ENCODE measurements at regions not wholly inside any gene's neighbourhood (a gene's known extent, or its start where the extent isn't known, plus 50 kb on each side); places are given as distances from the start of the nearest gene placed in this dataset.
"Not testable (repeated sequence)": the region's sequence is repeated elsewhere in the genome, so short reads cannot be mapped to it uniquely, and the experiment has no call there.

DNA sequence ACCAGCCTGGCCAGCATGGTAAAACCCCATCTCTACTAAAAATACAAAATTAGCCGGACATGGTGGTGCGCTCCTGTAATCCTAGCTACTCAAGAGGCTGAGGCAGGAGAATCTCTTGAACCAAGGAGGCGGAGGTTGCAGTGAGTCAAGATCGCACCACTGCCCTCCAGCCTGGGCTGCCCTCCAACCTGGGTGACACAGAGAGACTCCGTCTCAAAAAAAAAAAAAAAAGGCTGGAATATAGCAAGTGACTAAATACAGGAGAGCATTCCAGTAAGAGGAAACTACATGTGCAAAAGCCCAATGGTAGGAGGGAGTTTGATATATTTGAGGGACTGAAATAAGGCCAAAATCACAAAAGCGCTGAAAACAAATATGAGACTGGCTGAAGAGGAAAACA, 76.5 kb upstream of the NR5A2 start:
- not testable (repeated sequence) for DNase-seq

DNA sequence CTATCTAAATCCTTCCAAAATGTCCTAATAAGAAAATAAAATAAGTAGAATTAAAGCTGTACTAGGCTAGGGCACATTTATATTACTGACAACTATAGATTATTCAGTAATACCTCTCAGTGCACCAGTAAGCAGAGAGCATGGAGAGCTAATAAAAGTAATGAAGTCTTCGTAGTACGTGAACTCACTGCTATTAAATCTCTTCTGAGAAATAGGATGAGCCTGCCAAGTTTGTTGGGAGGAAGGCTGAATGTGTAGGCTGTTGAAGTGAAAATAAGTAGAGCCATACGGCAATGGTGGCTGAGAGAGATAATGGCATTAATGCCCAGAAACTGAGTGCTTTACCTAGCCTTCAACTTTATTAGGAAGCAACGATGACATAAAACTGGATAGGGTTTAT, 73.9 kb upstream of the NR5A2 start:
- no peak for DNase-seq

DNA sequence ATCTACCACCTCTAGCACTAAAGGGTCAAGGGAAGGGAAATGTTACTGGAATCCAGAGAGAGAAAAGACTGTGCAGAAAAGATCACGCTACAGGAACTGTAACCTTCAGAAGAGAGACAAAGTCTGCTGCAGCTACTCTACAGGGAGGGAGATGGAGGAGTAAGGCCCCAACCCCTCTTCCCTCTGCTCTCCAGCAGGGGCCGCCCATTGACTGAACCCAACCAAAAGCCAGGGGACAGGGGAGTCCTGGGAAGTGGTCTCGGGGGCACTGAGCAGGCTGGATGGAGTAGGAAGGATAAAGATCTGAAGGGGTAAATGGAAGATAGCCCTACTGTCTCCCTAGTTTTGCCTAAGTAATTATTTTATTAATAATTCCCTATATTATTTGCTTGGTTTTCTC, 72.8 kb upstream of the NR5A2 start:
- peak in 1 of 2 experiments; percentile 7 for DNase-seq

DNA sequence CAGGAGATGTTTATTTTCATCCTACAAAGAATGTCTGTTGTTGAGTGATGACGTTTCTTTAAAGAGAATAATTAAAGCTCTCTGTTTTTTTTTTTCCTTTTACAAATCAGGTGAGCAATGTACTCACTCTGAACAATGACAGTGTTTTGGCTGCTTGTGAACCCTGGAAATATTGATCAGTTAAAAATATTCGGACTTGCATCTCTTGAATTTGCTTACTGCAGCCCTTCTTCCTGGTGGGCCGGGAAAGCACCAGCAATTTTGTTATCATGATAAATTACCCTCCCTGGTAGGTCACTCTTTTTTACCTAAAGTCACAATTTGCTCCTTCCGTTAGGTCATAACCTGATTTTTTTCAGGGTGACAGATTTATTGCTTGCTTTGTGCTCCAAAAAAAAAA, 72.3 kb upstream of the NR5A2 start:
- DNase-seq, result no peak

DNA sequence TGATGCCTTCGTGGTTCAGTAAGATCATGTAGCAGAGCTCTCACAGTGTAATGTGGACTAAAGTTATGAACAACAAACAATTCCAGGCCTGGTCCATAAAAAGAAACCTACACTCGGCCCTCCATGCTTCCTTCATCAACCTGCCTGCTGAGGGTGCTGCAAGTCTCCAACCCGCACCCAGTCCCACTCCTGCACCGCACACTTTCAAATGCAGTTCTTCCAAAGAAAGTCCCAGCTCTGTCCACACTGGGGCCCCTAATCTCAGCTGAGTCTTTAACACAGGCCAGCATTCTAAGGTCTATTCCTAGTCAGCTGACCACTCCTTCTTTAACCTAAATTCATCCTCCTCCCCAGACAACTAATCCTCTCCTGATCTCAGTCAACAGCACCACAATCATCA, 71.5 kb upstream of the NR5A2 start:
- no peak for DNase-seq

DNA sequence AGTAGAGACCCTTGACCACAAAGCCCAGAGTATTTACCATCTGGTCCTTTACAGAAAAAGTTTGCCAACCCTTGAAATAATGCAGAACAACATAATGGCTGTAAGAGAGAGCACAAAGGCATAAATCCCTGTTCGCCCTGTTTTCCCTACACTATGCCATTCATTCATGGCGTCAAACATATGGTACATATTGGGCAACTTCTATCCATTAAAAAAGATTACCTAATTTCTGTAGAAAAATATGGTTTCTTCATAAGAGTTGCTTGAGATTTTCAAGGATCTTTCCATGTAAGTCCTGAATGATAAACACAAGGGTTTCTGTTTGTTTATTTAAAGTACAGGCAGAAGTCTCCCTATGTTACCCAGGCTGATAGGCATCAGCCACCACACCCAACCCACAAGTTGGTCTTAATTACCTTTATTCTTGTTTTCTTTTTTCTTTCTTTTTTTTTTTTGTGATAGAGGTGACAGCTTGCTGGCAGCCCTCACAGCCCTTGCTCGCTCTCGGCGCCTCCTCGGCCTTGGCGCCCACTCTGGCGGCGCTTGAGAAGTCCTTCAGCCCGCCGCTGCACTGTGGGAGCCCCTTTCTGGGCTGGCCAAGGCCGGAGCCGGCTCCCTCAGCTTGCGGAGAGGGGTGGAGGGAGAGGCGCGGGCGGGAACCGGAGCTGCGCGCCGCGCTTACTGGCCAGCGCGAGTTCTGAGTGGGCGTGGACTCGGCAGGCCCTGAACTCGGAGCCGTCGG, 68.3 kb upstream of the NR5A2 start:
- DNase-seq, result no peak

DNA sequence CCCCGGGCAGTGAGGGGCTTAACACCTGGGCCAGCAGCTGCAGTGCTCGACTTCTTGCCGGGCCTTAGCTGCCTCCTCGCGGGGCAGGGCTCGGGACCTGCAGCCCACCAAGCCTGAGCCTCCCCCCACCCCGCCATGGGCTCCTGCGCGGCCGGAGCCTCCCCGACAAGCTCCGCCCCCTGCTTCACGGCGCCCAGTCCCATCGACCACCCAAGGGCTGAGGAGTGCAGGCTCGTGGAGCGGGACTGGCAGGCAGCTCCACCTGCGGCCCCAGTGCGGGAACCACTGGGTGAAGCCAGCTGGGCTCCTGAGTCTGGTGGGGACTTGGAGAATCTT, 67.8 kb upstream of the NR5A2 start:
- DNase-seq, result no peak

DNA sequence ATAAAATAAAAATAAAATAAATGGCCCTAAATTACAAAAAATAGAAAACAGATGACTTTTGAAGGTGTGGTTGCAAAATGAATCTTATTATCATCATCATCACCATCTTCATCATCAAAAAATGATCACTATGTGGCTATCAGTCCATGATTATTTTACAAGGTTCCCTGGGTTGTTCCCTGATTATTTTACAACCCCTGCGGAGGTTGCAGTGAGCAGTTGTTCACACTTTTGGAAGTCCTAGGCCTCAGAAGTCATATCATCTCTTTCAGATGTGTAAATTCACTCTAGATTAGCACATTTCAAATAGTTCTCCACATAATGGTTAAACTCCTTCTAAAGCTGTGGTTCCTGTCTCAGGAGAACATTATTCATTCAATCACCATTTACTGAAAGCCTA, 57.4 kb upstream of the NR5A2 start:
- DNase-seq, result no peak

DNA sequence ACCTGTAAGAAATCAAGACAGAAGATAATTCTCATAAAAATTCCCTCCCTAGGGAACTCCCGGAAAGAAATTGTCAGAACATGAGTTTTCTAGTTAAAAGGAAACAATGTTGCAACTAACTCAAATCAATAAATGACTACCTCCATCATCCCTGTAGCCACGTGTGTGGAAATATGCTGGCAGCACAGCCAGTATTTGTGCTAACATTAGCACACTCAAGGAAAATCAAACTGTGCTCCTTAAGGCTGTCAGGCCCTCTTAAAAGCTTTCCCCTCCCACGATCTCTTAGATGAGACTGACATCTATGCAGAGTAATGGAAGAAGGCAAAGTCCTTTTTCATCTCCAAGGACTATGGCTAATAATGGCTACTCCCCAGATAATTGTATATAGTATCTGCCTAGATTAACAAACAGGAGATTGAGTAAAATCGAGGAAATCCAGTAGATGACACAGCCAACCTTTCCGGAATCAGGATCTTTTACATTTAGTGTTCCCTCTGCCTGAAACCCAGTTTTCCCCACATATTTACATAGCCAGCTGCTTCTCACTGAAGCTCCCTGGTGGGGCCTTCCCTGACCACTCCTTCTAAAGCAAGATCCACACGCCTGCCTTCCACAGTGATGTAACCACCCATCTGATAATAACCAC, 50.9 kb upstream of the NR5A2 start:
- DNase-seq, result no peak

Measured in Kasumi-1 (cell line).